LNCaP clone FGC (cell line): ENCODE measurements at regions not wholly inside any gene's neighbourhood (a gene's known extent, or its start where the extent isn't known, plus 50 kb on each side); places are given as distances from the start of the nearest gene placed in this dataset.

ENCODE experiments used
- DNase-seq: peaks from one replicate; pipeline ENCODE4 v3.0.0-alpha.2; 2011; ENCODE audit warnings: low read depth
- H3K4me3 ChIP-seq: 2 replicates; pipeline ENCODE4 v1.5.1; 2011; ENCODE audit warnings: mild to moderate bottlenecking, low read depth, low read length, control low read depth
- TF ChIP-seq, protein P1 (sequence below): IDR thresholded peaks from 2 replicates; pipeline ENCODE4 v1.5.1; 2012; ENCODE audit warnings: mild to moderate bottlenecking; ENCODE audit not compliant: control insufficient read depth, insufficient read depth; ENCODE audit errors: extremely low read depth

DNA sequence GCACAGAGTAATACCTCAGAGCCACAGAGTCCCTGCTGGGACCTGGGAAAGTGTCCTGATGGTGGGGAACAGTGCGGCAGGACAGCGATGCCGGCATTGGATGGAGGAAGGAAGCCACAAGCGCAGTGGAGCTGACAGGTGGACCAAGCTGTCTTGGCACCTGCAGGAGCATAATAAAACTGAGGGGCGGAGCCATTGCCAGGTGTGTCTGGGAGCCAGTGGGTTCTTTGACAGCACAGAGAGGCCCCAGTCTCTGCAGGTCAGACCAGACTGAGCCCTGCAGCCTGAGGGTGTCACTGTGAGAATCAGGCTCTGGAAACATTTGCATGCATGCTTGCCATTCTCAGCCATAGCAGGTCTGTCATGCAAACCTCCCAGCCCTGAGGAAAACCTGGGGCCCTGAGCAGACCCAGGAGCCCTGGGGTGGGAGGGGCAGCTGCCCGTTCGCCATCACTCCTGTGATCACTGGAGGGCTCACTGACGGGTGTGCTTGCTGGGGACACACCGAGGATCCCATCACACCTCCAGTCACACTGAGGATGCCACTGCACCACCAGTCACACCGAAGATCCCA, 210.5 kb upstream of the HDAC4 start:
- H3K4me3 ChIP-seq, result no peak overlapping the region
- DNase-seq, result no peak
- TF ChIP-seq, protein P1, sequence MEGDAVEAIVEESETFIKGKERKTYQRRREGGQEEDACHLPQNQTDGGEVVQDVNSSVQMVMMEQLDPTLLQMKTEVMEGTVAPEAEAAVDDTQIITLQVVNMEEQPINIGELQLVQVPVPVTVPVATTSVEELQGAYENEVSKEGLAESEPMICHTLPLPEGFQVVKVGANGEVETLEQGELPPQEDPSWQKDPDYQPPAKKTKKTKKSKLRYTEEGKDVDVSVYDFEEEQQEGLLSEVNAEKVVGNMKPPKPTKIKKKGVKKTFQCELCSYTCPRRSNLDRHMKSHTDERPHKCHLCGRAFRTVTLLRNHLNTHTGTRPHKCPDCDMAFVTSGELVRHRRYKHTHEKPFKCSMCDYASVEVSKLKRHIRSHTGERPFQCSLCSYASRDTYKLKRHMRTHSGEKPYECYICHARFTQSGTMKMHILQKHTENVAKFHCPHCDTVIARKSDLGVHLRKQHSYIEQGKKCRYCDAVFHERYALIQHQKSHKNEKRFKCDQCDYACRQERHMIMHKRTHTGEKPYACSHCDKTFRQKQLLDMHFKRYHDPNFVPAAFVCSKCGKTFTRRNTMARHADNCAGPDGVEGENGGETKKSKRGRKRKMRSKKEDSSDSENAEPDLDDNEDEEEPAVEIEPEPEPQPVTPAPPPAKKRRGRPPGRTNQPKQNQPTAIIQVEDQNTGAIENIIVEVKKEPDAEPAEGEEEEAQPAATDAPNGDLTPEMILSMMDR, result no peak

DNA sequence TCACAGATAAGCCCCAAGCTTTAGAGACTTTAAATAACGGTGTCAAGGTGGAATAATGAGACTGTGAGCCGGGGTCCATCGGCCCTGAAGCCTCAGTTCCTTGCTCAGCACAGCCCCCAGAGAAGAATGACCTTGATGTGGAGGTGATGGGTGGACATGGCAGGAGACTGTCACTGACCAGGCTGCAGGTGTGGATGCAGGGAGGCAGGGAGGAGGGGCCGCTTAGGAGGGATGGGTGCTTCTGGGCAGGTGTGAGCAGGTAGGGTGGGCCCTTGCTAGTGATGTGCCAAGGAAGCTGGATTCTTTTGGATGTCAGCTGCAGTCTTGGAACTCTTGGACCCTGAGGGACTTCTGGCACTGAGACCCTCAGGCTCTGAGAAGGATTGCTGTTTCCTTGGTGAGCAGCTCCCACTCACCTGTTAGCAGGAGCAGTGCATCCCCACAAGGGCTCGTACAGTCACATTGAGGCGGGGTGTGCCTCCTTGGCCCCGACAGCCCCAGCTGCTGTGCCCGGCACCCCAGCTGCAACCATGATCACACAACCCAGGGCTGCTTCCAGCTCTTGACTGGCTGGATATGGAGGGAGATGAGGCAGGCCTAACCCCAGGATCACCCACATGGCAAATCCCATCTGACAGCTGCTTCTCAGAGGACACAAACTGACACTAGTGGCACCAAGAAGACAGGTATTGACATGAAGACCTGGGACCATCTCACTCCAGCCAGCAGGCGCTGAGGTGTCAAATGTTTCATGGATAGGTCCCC, 209.8 kb upstream of the HDAC4 start:
- DNase-seq, result no peak
- no peak overlapping the region for H3K4me3 ChIP-seq
- TF ChIP-seq, protein P1, result no peak

DNA sequence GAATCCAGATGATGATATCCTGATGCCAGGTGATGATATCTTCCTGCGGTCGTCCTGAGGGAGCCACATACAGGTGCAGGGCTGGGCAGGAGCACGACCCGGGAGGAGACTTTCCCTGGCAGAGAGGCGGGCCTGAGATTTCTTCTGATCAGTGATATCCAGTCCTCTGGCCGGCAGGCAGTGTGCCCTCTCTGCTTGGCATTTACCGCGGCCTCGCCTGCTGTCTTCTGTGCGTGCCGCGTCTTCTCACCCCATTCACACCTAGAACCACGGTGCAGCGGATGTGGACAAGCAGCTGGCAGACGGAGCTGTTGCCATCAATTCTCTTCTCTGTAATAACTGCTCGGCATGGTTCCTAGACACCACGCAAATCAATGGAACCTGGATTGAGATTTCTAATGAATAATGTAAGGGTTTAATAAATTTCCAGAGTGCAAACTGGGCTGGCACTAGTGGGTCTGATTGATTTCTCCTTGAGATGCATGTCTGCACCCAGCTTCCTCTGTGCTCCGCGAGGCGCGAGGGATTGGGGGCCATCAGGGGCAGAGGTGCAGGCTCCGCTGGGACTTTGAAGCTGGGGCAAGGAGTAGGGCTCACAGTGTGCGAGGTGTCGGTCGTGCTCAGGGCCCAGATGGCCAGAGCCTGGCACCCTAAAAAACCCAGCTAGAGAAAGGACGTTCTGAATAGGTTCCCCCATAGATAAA, 208.9 kb upstream of the HDAC4 start:
- TF ChIP-seq, protein P1, result no peak
- DNase-seq, result no peak
- no peak overlapping the region for H3K4me3 ChIP-seq

DNA sequence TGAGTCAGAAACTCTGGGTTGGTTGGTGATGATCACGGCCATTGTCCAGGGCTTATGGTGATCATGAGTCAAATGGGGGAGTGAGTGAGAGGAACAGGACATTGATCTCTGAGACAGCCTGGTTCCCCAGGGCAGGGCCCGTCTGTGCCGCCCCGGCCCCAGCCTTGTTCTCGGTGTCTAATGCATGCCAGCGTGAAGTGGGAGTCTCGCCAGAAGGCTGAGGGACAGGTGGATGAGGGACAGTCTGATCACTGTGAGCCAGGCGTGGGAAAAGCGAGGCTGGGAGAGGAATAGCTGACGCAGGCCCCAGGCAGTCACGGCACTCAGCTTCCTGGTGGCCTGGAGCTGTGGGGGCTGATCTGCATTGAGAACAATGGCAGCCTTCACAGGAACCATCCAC, 208.3 kb upstream of the HDAC4 start:
- TF ChIP-seq, protein P1, result no peak
- DNase-seq, result no peak
- H3K4me3 ChIP-seq, result no peak overlapping the region

DNA sequence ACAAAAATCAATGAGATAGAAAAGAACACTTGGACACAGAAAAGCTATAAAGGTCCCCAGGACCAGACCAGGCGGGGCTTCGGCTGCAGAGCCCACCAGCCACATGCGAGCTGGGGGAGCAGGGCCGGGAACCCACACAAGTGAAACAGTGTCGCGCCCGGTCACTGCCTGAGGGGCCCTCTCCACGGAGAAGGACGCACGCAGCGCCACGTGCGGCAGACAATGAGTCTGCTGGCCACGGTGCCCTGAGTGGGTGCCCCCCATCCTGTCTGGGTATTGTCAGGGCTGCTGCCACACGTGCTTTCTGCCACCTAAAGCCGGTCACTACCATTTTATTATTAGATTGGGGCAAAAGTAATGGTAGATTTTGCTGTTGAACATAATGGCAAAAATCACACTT, 207.9 kb upstream of the HDAC4 start:
- no peak overlapping the region for H3K4me3 ChIP-seq
- TF ChIP-seq, protein P1, result no peak
- no peak for DNase-seq

DNA sequence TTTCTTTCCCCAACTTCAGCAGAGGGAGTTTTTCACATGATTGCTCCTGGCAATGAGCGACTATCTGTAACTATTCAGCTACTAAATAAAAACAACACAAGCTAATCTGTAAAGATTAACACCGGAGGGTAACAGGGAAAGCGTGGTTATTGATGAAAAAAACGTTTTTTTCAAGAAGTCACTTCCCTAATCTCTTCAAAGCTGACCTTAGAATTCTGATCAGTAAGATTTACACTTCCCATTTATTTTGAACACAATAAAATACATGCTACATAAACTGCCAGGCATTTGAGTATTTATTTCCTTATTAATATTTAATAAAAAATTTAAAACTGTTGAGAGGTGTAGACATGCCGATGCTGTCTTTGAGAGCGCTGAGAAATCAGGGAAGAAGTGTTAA, 207.4 kb upstream of the HDAC4 start:
- no peak for DNase-seq
- TF ChIP-seq, protein P1, result no peak
- no peak overlapping the region for H3K4me3 ChIP-seq
